ENCODE measurements at regions not wholly inside any gene's neighbourhood (a gene's known extent, or its start where the extent isn't known, plus 50 kb on each side); places are given as distances from the start of the nearest gene placed in this dataset.

- no peak for TF ChIP-seq CTCF (conservative IDR thresholded peaks at IDR 0.05; ENCODE audit: low read length)
- TF ChIP-seq EZH2phosphoT487 (IDR thresholded peaks at IDR 0.05; ENCODE audit: borderline replicate concordance) = no peak
Measured at GRCh38 chr9:82475584-82476301, 487.2 kb downstream of the SPATA31D1 start.

All from Loucy (cell line).